ENCODE measurements at regions not wholly inside any gene's neighbourhood (a gene's known extent, or its start where the extent isn't known, plus 50 kb on each side); places are given as distances from the start of the nearest gene placed in this dataset.

- 34 to 35% methylated on average over 14 of the region's 14 CpGs for WGBS, 2 donors
- H3K4me1 ChIP-seq: no peaks in the 10 kb centered on the region
- DNase-seq: peak in 1 of 2 donors; percentile 21
- ATAC-seq (ENCODE audit: low FRiP score in 2 of 2): peak in 1 of 2 donors; percentile 63
- H3K9me3 ChIP-seq: no peaks in the 10 kb centered on the region
- TF ChIP-seq CTCF (IDR thresholded peaks at IDR 0.05) (peak in 2 of 6 experiments; percentile 19 to 22), EP300 (IDR thresholded peaks at IDR 0.05) (no peak), POLR2AphosphoS5 (IDR thresholded peaks at IDR 0.05) (no peak), POLR2A (IDR thresholded peaks at IDR 0.05) (no peak)
- H3K27me3 ChIP-seq: no peaks in the 10 kb centered on the region
- no peaks in the 10 kb centered on the region for H3K36me3 ChIP-seq
- no peak overlapping the region for H3K4me3 ChIP-seq
- no peak overlapping the region for H3K27ac ChIP-seq
These were observed 427.1 kb downstream of the GPAM start for GRCh38 chr10:111756217-111757061.

- WGBS, 2 donors: 68 to 74% methylated on average over 3 of the region's 3 CpGs
- ATAC-seq (ENCODE audit: low FRiP score in 2 of 2) (no peak), DNase-seq (no peak)
- no peaks in the 10 kb centered on the region for H3K36me3 ChIP-seq
- H3K27me3 ChIP-seq: no peaks in the 10 kb centered on the region
- no peaks in the 10 kb centered on the region for H3K9me3 ChIP-seq
- no peak overlapping the region for H3K27ac ChIP-seq
- no peak for TF ChIP-seq CTCF (IDR thresholded peaks at IDR 0.05)
- no peak overlapping the region for H3K4me3 ChIP-seq
- H3K4me1 ChIP-seq: no peaks in the 10 kb centered on the region
These were observed 425.0 kb downstream of the GPAM start for GRCh38 chr10:111758593-111758992.

- Histone ChIP-seq H3K27me3 (no peaks in the 10 kb centered on the region), H3K4me3 (no peak overlapping the region), H3K9me3 (no peaks in the 10 kb centered on the region), H3K27ac (no peak overlapping the region), H3K4me1 (no peaks in the 10 kb centered on the region), H3K36me3 (no peaks in the 10 kb centered on the region)
- DNase-seq (no peak), ATAC-seq (ENCODE audit: low FRiP score in 2 of 2) (no peak)
- 88 to 95% methylated on average over 4 of the region's 4 CpGs for WGBS, 2 donors
- TF ChIP-seq CTCF (IDR thresholded peaks at IDR 0.05) (no peak), EP300 (IDR thresholded peaks at IDR 0.05) (no peak), POLR2A (IDR thresholded peaks at IDR 0.05) (no peak), POLR2AphosphoS5 (IDR thresholded peaks at IDR 0.05) (no peak)
These were observed 421.5 kb downstream of the GPAM start for GRCh38 chr10:111762114-111762513.

- WGBS, 2 donors: 36 to 52% methylated on average over 2 of the region's 2 CpGs
- no peaks in the 10 kb centered on the region for H3K27me3 ChIP-seq
- no peaks in the 10 kb centered on the region for H3K36me3 ChIP-seq
- no peaks in the 10 kb centered on the region for H3K9me3 ChIP-seq
- H3K27ac ChIP-seq: no peak overlapping the region
- no peak overlapping the region for H3K4me3 ChIP-seq
- no peak for DNase-seq
- H3K4me1 ChIP-seq: no peaks in the 10 kb centered on the region
- TF ChIP-seq EP300 (IDR thresholded peaks at IDR 0.05): no peak
- ATAC-seq (ENCODE audit: low FRiP score in 2 of 2): no peak
These were observed 418.3 kb downstream of the GPAM start for GRCh38 chr10:111765216-111765615.

GRCh38 chr10:111766464-111766863, 417.1 kb downstream of the GPAM start:
- Histone ChIP-seq H3K4me1 (no peaks in the 10 kb centered on the region), H3K9me3 (no peaks in the 10 kb centered on the region), H3K36me3 (no peaks in the 10 kb centered on the region), H3K27me3 (no peaks in the 10 kb centered on the region), H3K4me3 (no peak overlapping the region), H3K27ac (no peak overlapping the region)
- no peak for ATAC-seq (ENCODE audit: low FRiP score in 2 of 2)
- no peak for DNase-seq
- TF ChIP-seq POLR2AphosphoS5 (IDR thresholded peaks at IDR 0.05) (no peak), EP300 (IDR thresholded peaks at IDR 0.05) (no peak), POLR2A (IDR thresholded peaks at IDR 0.05) (no peak), CTCF (IDR thresholded peaks at IDR 0.05) (no peak)
- WGBS, 2 donors: 60 to 65% methylated on average over 3 of the region's 3 CpGs

Measured in upper lobe of left lung (tissue), 6 donors.